Natural killer cell (primary cell): ENCODE measurements at regions not wholly inside any gene's neighbourhood (a gene's known extent, or its start where the extent isn't known, plus 50 kb on each side); places are given as distances from the start of the nearest gene placed in this dataset.

Experiments used
- ATAC-seq, 3 donors: fragments of 150-1000 bp in 2 of 3; fragments of 200-7000 bp in 1 of 3; cut with Tn5 transposase; 1 replicate in 1 of 3; 2 replicates in 2 of 3; pipeline ENCODE4 v1.10.0; 2021; ENCODE audit warnings: mild to moderate bottlenecking in 2 of 3, moderate library complexity in 2 of 3
- DNase-seq, 2 donors: peaks; one replicate each; pipeline versions ENCODE4 v3.0.0 to v3.0.0-alpha.2; 2013 to 2021; ENCODE audit warnings: mixed read lengths in 1 of 2
- H3K27ac ChIP-seq: one replicate; pipeline ENCODE4 v1.5.1; 2013; ENCODE audit warnings: mild to moderate bottlenecking, low read length
- H3K27me3 ChIP-seq: one replicate; pipeline ENCODE4 v1.6.1; 2013; ENCODE audit warnings: low read length; ENCODE audit not compliant: control insufficient read depth, insufficient read depth
- H3K36me3 ChIP-seq: one replicate; pipeline ENCODE4 v1.6.1; 2013; ENCODE audit warnings: low read length; ENCODE audit not compliant: control insufficient read depth, insufficient read depth
- H3K4me1 ChIP-seq: one replicate; pipeline ENCODE4 v1.6.1; 2013; ENCODE audit warnings: low read length; ENCODE audit not compliant: control insufficient read depth, insufficient read depth
- H3K4me3 ChIP-seq: one replicate; pipeline ENCODE4 v1.5.1; 2013; ENCODE audit warnings: low read length
- H3K9me3 ChIP-seq: one replicate; pipeline ENCODE4 v1.6.1; 2013; ENCODE audit warnings: low read length; ENCODE audit not compliant: control insufficient read depth, insufficient read depth
- H3K27ac Mint-ChIP-seq, 2 donors: one replicate each; pipeline ENCODE4 v1.8.0; 2022; ENCODE audit warnings: mild to moderate bottlenecking in 2 of 2, mixed read lengths in 2 of 2, moderate library complexity in 1 of 2
- H3K27me3 Mint-ChIP-seq, 2 donors: one replicate each; pipeline ENCODE4 v1.8.0; 2022; ENCODE audit warnings: low read depth in 2 of 2, mixed read lengths in 2 of 2
- H3K36me3 Mint-ChIP-seq: one replicate; pipeline ENCODE4 v1.8.0; 2022; ENCODE audit warnings: mixed read lengths
- H3K4me1 Mint-ChIP-seq, 2 donors: one replicate each; pipeline ENCODE4 v1.8.0; 2022; ENCODE audit warnings: mixed read lengths in 2 of 2
- H3K4me3 Mint-ChIP-seq: one replicate; pipeline ENCODE4 v1.8.0; 2022; ENCODE audit warnings: mild to moderate bottlenecking, moderate library complexity, mixed read lengths
- H3K9me3 Mint-ChIP-seq, 2 donors: one replicate each; pipeline ENCODE4 v1.8.0; 2022; ENCODE audit warnings: mixed read lengths in 2 of 2
- WGBS: methylation state at CpG from one replicate; pipeline ENCODE4 v1.1.7; 2013; ENCODE audit warnings: missing lambda C conversion rate; ENCODE audit not compliant: insufficient coverage; 5-methylcytosine and 5-hydroxymethylcytosine counted together
- intact Hi-C: fragments of 100-400 bp; cut with micrococcal nuclease; formaldehyde crosslinking; loops from one replicate; pipeline ENCODE4 v1.14.2; 2022
- TF ChIP-seq, protein P1 (sequence below): fragments of 200-600 bp; IDR thresholded peaks from one replicate; pipeline ENCODE4 v1.8.0; 2022; ENCODE audit warnings: antibody characterized with exemption

DNA sequence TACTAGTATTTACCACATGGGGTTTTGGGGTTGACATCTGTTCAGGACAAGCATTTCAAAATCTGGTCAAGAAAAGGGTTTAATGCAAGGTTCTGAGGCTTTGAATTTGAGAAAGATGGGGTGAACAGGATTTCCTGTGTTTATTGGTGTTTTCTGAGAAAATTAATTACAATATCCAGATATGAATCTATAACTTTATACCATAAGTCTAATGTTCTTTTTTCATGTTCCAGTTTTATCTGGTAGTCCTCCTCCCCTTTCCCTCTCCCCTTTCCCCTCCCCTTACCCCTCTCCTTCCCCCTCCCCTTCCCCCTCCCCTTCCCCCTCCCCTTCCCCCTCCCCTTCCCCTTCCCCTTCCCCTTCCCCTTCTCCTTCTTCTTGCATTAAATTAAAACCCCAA, 1518.2 kb upstream of the TMEFF2 start:
- H3K4me1 ChIP-seq: no peaks in the 10 kb centered on the region
- H3K9me3 ChIP-seq: no peaks in the 10 kb centered on the region
- H3K4me3 ChIP-seq: no peak overlapping the region
- TF ChIP-seq, protein P1, sequence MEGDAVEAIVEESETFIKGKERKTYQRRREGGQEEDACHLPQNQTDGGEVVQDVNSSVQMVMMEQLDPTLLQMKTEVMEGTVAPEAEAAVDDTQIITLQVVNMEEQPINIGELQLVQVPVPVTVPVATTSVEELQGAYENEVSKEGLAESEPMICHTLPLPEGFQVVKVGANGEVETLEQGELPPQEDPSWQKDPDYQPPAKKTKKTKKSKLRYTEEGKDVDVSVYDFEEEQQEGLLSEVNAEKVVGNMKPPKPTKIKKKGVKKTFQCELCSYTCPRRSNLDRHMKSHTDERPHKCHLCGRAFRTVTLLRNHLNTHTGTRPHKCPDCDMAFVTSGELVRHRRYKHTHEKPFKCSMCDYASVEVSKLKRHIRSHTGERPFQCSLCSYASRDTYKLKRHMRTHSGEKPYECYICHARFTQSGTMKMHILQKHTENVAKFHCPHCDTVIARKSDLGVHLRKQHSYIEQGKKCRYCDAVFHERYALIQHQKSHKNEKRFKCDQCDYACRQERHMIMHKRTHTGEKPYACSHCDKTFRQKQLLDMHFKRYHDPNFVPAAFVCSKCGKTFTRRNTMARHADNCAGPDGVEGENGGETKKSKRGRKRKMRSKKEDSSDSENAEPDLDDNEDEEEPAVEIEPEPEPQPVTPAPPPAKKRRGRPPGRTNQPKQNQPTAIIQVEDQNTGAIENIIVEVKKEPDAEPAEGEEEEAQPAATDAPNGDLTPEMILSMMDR: no peak
- no peaks in the 10 kb centered on the region for H3K4me1 Mint-ChIP-seq
- no peaks in the 10 kb centered on the region for H3K36me3 ChIP-seq
- H3K27ac Mint-ChIP-seq: no peak overlapping the region
- peaks cover 4 to 12% of the 10 kb centered on the region in 2 donors for H3K9me3 Mint-ChIP-seq
- ATAC-seq (no peak), DNase-seq (no peak)
- H3K27ac ChIP-seq: no peak overlapping the region
- H3K27me3 ChIP-seq: no peaks in the 10 kb centered on the region
- H3K36me3 Mint-ChIP-seq: no peaks in the 10 kb centered on the region
- H3K4me3 Mint-ChIP-seq: no peak overlapping the region
- intact Hi-C loops: no loop called here
- no peaks in the 10 kb centered on the region for H3K27me3 Mint-ChIP-seq

DNA sequence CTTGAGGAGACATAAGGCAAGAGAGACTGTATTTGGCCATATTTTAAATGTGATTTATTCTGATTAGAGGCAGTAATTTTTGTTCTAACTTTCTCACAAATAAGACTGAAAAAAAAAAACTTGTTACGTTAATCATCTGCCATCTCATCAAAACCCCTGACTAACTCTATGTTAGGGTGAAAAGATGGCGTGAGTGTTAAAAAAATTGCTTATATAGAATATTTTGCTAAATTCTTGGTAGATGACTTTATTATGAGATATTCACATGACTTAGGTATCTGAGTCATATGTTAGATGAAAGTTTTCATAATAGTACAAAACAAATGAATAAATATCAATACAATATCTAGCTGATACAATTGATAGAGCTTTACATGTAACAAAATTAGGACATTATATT, 1508.7 kb upstream of the TMEFF2 start:
- no peaks in the 10 kb centered on the region for H3K4me1 ChIP-seq
- ATAC-seq: no peak
- no peaks in the 10 kb centered on the region for H3K36me3 Mint-ChIP-seq
- no peaks in the 10 kb centered on the region for H3K27me3 Mint-ChIP-seq
- TF ChIP-seq, protein P1: no peak
- DNase-seq: no peak
- no peak overlapping the region for H3K27ac ChIP-seq
- intact Hi-C loops: no loop called here
- no CpG with 5 or more reads among the region's 2 CpGs for WGBS
- H3K27ac Mint-ChIP-seq: no peak overlapping the region
- peaks cover 0 to 10% of the 10 kb centered on the region in 2 donors for H3K4me1 Mint-ChIP-seq
- no peaks in the 10 kb centered on the region for H3K27me3 ChIP-seq
- H3K4me3 Mint-ChIP-seq: no peak overlapping the region
- H3K4me3 ChIP-seq: no peak overlapping the region
- peaks cover 6 to 8% of the 10 kb centered on the region in 2 donors for H3K9me3 Mint-ChIP-seq
- no peaks in the 10 kb centered on the region for H3K9me3 ChIP-seq
- H3K36me3 ChIP-seq: no peaks in the 10 kb centered on the region

DNA sequence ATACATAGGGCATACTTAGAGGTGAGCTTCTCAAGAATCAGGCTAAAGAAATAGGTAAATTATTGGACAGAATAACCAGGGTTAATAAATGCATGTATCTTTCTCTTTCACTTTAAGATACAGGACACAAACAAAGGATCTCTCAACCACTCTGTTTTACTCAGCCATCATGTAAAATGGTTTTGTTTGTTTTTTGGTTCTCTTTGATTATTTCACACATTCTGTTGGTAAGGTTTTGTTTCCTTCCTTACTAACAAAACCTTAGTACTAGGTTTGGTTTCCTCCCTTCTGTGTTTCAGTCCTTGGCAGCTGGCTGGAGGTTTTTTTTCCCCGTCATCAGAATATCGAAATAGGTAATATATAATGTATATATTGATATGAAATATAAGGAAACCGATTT, 1506.8 kb upstream of the TMEFF2 start:
- WGBS: no CpG with 5 or more reads among the region's 3 CpGs
- no peaks in the 10 kb centered on the region for H3K27me3 ChIP-seq
- H3K27ac Mint-ChIP-seq: peak overlapping the region in 1 of 2 donors; percentile 38
- DNase-seq (peak in 1 of 2 donors; percentile 8), ATAC-seq (peak in 2 of 3 donors; percentile 58 to 68)
- H3K9me3 Mint-ChIP-seq: peaks cover 2 to 4% of the 10 kb centered on the region in 2 donors
- no peaks in the 10 kb centered on the region for H3K36me3 Mint-ChIP-seq
- H3K27ac ChIP-seq: no peak overlapping the region
- no peak overlapping the region for H3K4me3 Mint-ChIP-seq
- H3K4me3 ChIP-seq: no peak overlapping the region
- no peaks in the 10 kb centered on the region for H3K9me3 ChIP-seq
- intact Hi-C loops: no loop called here
- TF ChIP-seq, protein P1: no peak
- H3K4me1 ChIP-seq: no peaks in the 10 kb centered on the region
- H3K4me1 Mint-ChIP-seq: peaks cover 0 to 10% of the 10 kb centered on the region in 2 donors
- H3K36me3 ChIP-seq: no peaks in the 10 kb centered on the region
- H3K27me3 Mint-ChIP-seq: no peaks in the 10 kb centered on the region

DNA sequence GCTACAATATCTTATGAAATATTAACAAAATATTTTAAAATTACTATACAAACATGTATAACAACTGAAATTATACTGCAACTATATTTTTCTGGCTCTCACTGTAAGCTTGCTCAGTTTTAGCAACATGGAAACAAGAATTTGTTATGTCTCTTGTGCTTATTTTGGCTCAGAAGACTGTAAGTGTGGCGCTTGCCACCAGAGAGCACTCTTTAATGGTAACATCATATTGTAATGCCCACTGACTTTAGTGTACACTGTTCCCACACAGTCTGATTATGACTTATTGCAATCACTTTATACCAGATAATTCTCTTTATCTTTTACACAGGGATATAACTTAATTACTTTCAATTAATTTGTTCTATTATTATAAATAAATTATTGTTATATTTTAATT, 1500.6 kb upstream of the TMEFF2 start:
- Mint-ChIP-seq H3K27me3 (no peaks in the 10 kb centered on the region), H3K27ac (no peak overlapping the region), H3K9me3 (peaks cover 2% of the 10 kb centered on the region in 2 donors), H3K4me1 (peaks cover 0 to 5% of the 10 kb centered on the region in 2 donors), H3K36me3 (no peaks in the 10 kb centered on the region), H3K4me3 (no peak overlapping the region)
- DNase-seq: no peak
- Histone ChIP-seq H3K36me3 (no peaks in the 10 kb centered on the region), H3K27me3 (no peaks in the 10 kb centered on the region), H3K27ac (no peak overlapping the region), H3K4me1 (no peaks in the 10 kb centered on the region), H3K4me3 (no peak overlapping the region), H3K9me3 (no peaks in the 10 kb centered on the region)
- no peak for ATAC-seq
- WGBS: 75% methylated on average over 1 of the region's 1 CpG
- intact Hi-C loops: no loop called here
- TF ChIP-seq, protein P1: no peak
